Lower leg skin (tissue), 3 donors: ENCODE measurements at regions not wholly inside any gene's neighbourhood (a gene's known extent, or its start where the extent isn't known, plus 50 kb on each side); places are given as distances from the start of the nearest gene placed in this dataset.

Experiments
- CTCF ChIP-seq, 3 donors: fragments of 450-650 bp; IDR thresholded peaks; one replicate each; pipeline ENCODE4 v1.5.1; 2016; ENCODE audit warnings: antibody characterized with exemption in 3 of 3, mild to moderate bottlenecking in 3 of 3, moderate library complexity in 2 of 3
- POLR2A ChIP-seq, 2 donors: fragments of 450-650 bp; IDR thresholded peaks; one replicate each; pipeline ENCODE4 v1.6.1; 2016 to 2017; ENCODE audit warnings: antibody characterized with exemption in 2 of 2, mild to moderate bottlenecking in 1 of 2, moderate library complexity in 1 of 2

- TF ChIP-seq CTCF (IDR thresholded peaks at IDR 0.05), result no peak
- no peak for TF ChIP-seq POLR2A (IDR thresholded peaks at IDR 0.05)
Measured at GRCh38 chr2:144941743-144942488, 422.0 kb upstream of the ZEB2 start.
